ENCODE measurements at regions not wholly inside any gene's neighbourhood (a gene's known extent, or its start where the extent isn't known, plus 50 kb on each side); places are given as distances from the start of the nearest gene placed in this dataset.

DNA sequence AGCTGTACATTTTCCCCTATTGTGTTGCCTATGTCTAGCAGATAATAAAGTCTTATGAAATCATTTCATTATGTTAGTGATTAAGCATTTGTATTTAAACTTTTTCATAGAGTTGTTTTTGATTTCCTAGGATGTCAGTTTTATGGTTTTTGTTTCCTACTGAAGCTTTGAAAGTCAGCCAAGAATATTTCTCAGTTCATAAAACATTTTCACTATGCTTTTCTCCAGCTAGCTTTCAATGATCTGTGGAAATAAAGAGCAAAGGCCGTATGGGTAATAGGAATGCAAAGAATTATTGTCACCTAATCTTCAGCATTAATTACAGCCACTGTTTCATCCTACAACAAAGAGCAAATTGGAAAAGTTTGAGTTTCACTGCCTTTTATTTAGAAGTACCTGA is 145.7 kb upstream of the NUDT6 start:
- H3K4ac ChIP-seq (ENCODE audit: low read depth, low read length), result no peak overlapping the region
- no peaks in the 10 kb centered on the region for H4K20me1 ChIP-seq (ENCODE audit: insufficient read depth, low read length)
- WGBS, 2 experiments (ENCODE audit: extremely low coverage in 2 of 2, insufficient read length in 1 of 2), result no CpG with 5 or more reads among the region's 1 CpG
- no peak overlapping the region for H2AK9ac ChIP-seq (replicated peaks; ENCODE audit: low read depth, low read length, poor library complexity)
- H3K27ac ChIP-seq (ENCODE audit: insufficient read depth, low read length), result no peak overlapping the region
- intact Hi-C loops (cut with micrococcal nuclease), result no loop called here
- no peak overlapping the region for H3K14ac ChIP-seq (replicated peaks; ENCODE audit: low read depth, low read length)
- H3K4me3 ChIP-seq (ENCODE audit: insufficient read depth, low read depth, low read length), result no peak overlapping the region
- TF ChIP-seq CEBPB (IDR thresholded peaks at IDR 0.05; ENCODE audit: low read depth, low read length) (no peak), FOS (IDR thresholded peaks at IDR 0.05; ENCODE audit: low read depth, low read length) (no peak), SMC3 (IDR thresholded peaks at IDR 0.05; ENCODE audit: low read depth, low read length) (no peak), RAD21 (IDR thresholded peaks at IDR 0.05; ENCODE audit: low read length) (no peak), RCOR1 (IDR thresholded peaks at IDR 0.05; ENCODE audit: insufficient replicate concordance, low read length) (no peak), ELK1 (IDR thresholded peaks at IDR 0.05; ENCODE audit: borderline replicate concordance, low read depth, low read length) (no peak), CHD1 (IDR thresholded peaks at IDR 0.05; ENCODE audit: low read depth, low read length) (no peak), MXI1 (IDR thresholded peaks at IDR 0.05; ENCODE audit: borderline replicate concordance, low read depth, low read length) (no peak), MAFK (IDR thresholded peaks at IDR 0.05; ENCODE audit: low read depth, low read length) (no peak), MAZ (IDR thresholded peaks at IDR 0.05; ENCODE audit: borderline replicate concordance, low read depth, low read length) (no peak)
- TF ChIP-seq, protein P1, sequence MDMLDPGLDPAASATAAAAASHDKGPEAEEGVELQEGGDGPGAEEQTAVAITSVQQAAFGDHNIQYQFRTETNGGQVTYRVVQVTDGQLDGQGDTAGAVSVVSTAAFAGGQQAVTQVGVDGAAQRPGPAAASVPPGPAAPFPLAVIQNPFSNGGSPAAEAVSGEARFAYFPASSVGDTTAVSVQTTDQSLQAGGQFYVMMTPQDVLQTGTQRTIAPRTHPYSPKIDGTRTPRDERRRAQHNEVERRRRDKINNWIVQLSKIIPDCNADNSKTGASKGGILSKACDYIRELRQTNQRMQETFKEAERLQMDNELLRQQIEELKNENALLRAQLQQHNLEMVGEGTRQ (IDR thresholded peaks at IDR 0.05; ENCODE audit: low read depth, low read length), result no peak
- no peak overlapping the region for H2BK15ac ChIP-seq (ENCODE audit: low read depth, low read length)
- H3K18ac ChIP-seq (ENCODE audit: low read depth, low read length), result no peak overlapping the region
- in situ Hi-C loops (cut with MboI; ENCODE audit: low sequenced_read_pairs), result no loop called here
- CTCF ChIA-PET, result no interaction called here
- H2BK20ac ChIP-seq (ENCODE audit: low read depth, low read length), result no peak overlapping the region
- no peaks in the 10 kb centered on the region for H3K9me1 ChIP-seq (ENCODE audit: insufficient read depth, low read length)
- H3K9ac ChIP-seq (ENCODE audit: low read depth, low read length), result no peak overlapping the region
- no TSS peak for BruUV-seq (replicated peaks)
- no peak overlapping the region for H3K23ac ChIP-seq (ENCODE audit: low read depth, low read length)
- DNase-seq (no peak), ATAC-seq (ENCODE audit: low read depth) (no peak)
- no peaks in the 10 kb centered on the region for H3K27me3 ChIP-seq (ENCODE audit: control insufficient read depth, insufficient read depth, low read length)
- H4K5ac ChIP-seq (ENCODE audit: low read depth, low read length), result no peak overlapping the region
- no peak overlapping the region for H2BK120ac ChIP-seq (ENCODE audit: low read depth, low read length)
- H3K4me1 ChIP-seq (ENCODE audit: control insufficient read depth, insufficient read depth, low read length), result peaks cover 1% of the 10 kb centered on the region; the same call in 1 of the 2 replicates
- H3K36me3 ChIP-seq (ENCODE audit: control insufficient read depth, insufficient read depth, low read length), result no peaks in the 10 kb centered on the region
- POLR2A ChIA-PET (ENCODE audit: unreplicated experiment), result interaction anchor here (0.6 kb wide), 1 partner anchor 179 kb away, joined by 7 read pairs; no protein-coding TSS in a partner anchor
- H3K4me2 ChIP-seq (ENCODE audit: low read depth, low read length), result no peak overlapping the region
- dilution Hi-C loops (cut with HindIII; ENCODE audit: low sequenced_read_pairs, unreplicated experiment), result no loop called here
- no peak overlapping the region for H4K8ac ChIP-seq (ENCODE audit: low read depth in 2 of 2, low read length in 2 of 2)
- H3K79me1 ChIP-seq (ENCODE audit: low read depth in 1 of 2, low read length in 2 of 2), result no peaks in the 10 kb centered on the region
- H3K9me3 ChIP-seq (ENCODE audit: control insufficient read depth, insufficient read depth, low read length), result no peaks in the 10 kb centered on the region
- H3K56ac ChIP-seq (ENCODE audit: extremely low read depth, insufficient read depth, low read length), result no peak overlapping the region
- no peak overlapping the region for H4K91ac ChIP-seq (ENCODE audit: insufficient read depth, low read depth, low read length)
- H2BK5ac ChIP-seq (ENCODE audit: low read depth, low read length, poor library complexity, severe bottlenecking), result no peak overlapping the region
- no peak overlapping the region for H2AFZ ChIP-seq (replicated peaks; ENCODE audit: low read length, poor library complexity)
- H2AK5ac ChIP-seq (ENCODE audit: low read depth, low read length), result no peak overlapping the region
